ENCODE measurements at regions not wholly inside any gene's neighbourhood (a gene's known extent, or its start where the extent isn't known, plus 50 kb on each side); places are given as distances from the start of the nearest gene placed in this dataset.
A peak's percentile ranks its signal among the peaks of the same experiment; 100 is the strongest.
"Not testable (repeated sequence)": the region's sequence is repeated elsewhere in the genome, so short reads cannot be mapped to it uniquely, and the experiment has no call there.

DNA sequence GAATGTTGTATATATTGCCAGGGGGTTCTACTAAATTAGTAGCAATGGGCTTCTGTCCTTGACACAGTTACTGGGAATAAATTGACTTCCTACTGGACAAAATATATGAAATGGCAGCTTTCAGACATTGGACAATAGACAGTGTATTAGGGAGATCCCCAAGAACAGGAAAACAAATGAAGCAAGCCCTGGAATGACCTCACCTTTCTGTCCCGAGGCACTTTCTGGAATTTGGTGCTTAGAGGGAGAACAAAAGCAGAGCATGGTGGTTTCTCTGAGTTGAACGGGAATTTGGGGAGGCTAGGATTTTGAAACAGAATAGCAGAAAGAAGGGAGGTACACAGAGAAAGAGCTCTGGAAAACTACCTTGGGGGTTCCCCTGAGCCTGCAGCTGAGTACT lies 187.7 kb upstream of the MAGEB2 start:
- no peak overlapping the region for H3K4me2 ChIP-seq (ENCODE audit: extremely low read depth, insufficient read depth, low read length)
- TF ChIP-seq, protein P1, sequence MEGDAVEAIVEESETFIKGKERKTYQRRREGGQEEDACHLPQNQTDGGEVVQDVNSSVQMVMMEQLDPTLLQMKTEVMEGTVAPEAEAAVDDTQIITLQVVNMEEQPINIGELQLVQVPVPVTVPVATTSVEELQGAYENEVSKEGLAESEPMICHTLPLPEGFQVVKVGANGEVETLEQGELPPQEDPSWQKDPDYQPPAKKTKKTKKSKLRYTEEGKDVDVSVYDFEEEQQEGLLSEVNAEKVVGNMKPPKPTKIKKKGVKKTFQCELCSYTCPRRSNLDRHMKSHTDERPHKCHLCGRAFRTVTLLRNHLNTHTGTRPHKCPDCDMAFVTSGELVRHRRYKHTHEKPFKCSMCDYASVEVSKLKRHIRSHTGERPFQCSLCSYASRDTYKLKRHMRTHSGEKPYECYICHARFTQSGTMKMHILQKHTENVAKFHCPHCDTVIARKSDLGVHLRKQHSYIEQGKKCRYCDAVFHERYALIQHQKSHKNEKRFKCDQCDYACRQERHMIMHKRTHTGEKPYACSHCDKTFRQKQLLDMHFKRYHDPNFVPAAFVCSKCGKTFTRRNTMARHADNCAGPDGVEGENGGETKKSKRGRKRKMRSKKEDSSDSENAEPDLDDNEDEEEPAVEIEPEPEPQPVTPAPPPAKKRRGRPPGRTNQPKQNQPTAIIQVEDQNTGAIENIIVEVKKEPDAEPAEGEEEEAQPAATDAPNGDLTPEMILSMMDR (conservative IDR thresholded peaks at IDR 0.05 in 1 of 2, IDR thresholded peaks at IDR 0.05 in 1 of 2; ENCODE audit: low read depth in 1 of 2, low read length in 2 of 2), result no peak
- TF ChIP-seq EZH2 (IDR thresholded peaks at IDR 0.05; ENCODE audit: low read length, missing control alignments), result no peak
- H3K4me3 ChIP-seq (replicated peaks in 1 of 4; ENCODE audit: control extremely low read depth in 1 of 4, insufficient read depth in 1 of 4, low read depth in 3 of 4, low read length in 4 of 4), result no peak overlapping the region
- no peaks in the 10 kb centered on the region for H3K79me2 ChIP-seq (ENCODE audit: control insufficient read depth, insufficient read depth, low read length)
- H2AFZ ChIP-seq (ENCODE audit: low read length), result no peak overlapping the region
- H3K27ac ChIP-seq (ENCODE audit: insufficient read depth, low read length), result no peak overlapping the region
- H4K20me1 ChIP-seq (ENCODE audit: control insufficient read depth, extremely low read depth, insufficient read depth, low read length), result no peaks in the 10 kb centered on the region
- no peak for DNase-seq (ENCODE audit: low read depth in 2 of 2)
- H3K9me3 ChIP-seq (ENCODE audit: control insufficient read depth, insufficient read depth, low read depth, low read length), result no peaks in the 10 kb centered on the region
- no peaks in the 10 kb centered on the region for H3K27me3 ChIP-seq (ENCODE audit: control insufficient read depth, insufficient read depth, low read length)
- H3K36me3 ChIP-seq (ENCODE audit: control insufficient read depth, insufficient read depth, low read length), result no peaks in the 10 kb centered on the region
- no peaks in the 10 kb centered on the region for H3K4me1 ChIP-seq (ENCODE audit: control insufficient read depth, extremely low read depth, insufficient read depth, low read length)
- H3K9ac ChIP-seq (ENCODE audit: insufficient read depth, low read length), result no peak overlapping the region

- H2AFZ ChIP-seq (ENCODE audit: low read length); H3K36me3 ChIP-seq (ENCODE audit: control insufficient read depth, insufficient read depth, low read length); H3K9ac ChIP-seq (ENCODE audit: insufficient read depth, low read length); H3K27ac ChIP-seq (ENCODE audit: insufficient read depth, low read length); H3K9me3 ChIP-seq (ENCODE audit: control insufficient read depth, insufficient read depth, low read depth, low read length); H3K4me2 ChIP-seq (ENCODE audit: extremely low read depth, insufficient read depth, low read length); H3K79me2 ChIP-seq (ENCODE audit: control insufficient read depth, insufficient read depth, low read length); H3K4me3 ChIP-seq (replicated peaks in 1 of 4; ENCODE audit: control extremely low read depth in 1 of 4, insufficient read depth in 1 of 4, low read depth in 3 of 4, low read length in 4 of 4); H3K4me1 ChIP-seq (ENCODE audit: control insufficient read depth, extremely low read depth, insufficient read depth, low read length); H3K27me3 ChIP-seq (ENCODE audit: control insufficient read depth, insufficient read depth, low read length); DNase-seq (ENCODE audit: low read depth in 2 of 2); H4K20me1 ChIP-seq (ENCODE audit: control insufficient read depth, extremely low read depth, insufficient read depth, low read length): not testable (repeated sequence)
Measured at GRCh38 chrX:30036406-30036805, 179.0 kb upstream of the MAGEB2 start.

- no peaks in the 10 kb centered on the region for H3K9me3 ChIP-seq (ENCODE audit: control insufficient read depth, insufficient read depth, low read depth, low read length)
- no peaks in the 10 kb centered on the region for H3K27me3 ChIP-seq (ENCODE audit: control insufficient read depth, insufficient read depth, low read length)
- H3K36me3 ChIP-seq (ENCODE audit: control insufficient read depth, insufficient read depth, low read length), result no peaks in the 10 kb centered on the region
- no peak overlapping the region for H3K9ac ChIP-seq (ENCODE audit: insufficient read depth, low read length)
- no peak overlapping the region for H3K27ac ChIP-seq (ENCODE audit: insufficient read depth, low read length)
- no peaks in the 10 kb centered on the region for H4K20me1 ChIP-seq (ENCODE audit: control insufficient read depth, extremely low read depth, insufficient read depth, low read length)
- peak; percentile 12 to 59 for DNase-seq (ENCODE audit: low read depth in 2 of 2)
- H3K79me2 ChIP-seq (ENCODE audit: control insufficient read depth, insufficient read depth, low read length), result no peaks in the 10 kb centered on the region
- TF ChIP-seq, protein P1 (conservative IDR thresholded peaks at IDR 0.05 in 1 of 2, IDR thresholded peaks at IDR 0.05 in 1 of 2; ENCODE audit: low read depth in 1 of 2, low read length in 2 of 2), result no peak
- no peak for TF ChIP-seq EZH2 (IDR thresholded peaks at IDR 0.05; ENCODE audit: low read length, missing control alignments)
- H2AFZ ChIP-seq (ENCODE audit: low read length), result no peak overlapping the region
- H3K4me3 ChIP-seq (replicated peaks in 1 of 4; ENCODE audit: control extremely low read depth in 1 of 4, insufficient read depth in 1 of 4, low read depth in 3 of 4, low read length in 4 of 4), result no peak overlapping the region
- H3K4me2 ChIP-seq (ENCODE audit: extremely low read depth, insufficient read depth, low read length), result no peak overlapping the region
- no peaks in the 10 kb centered on the region for H3K4me1 ChIP-seq (ENCODE audit: control insufficient read depth, extremely low read depth, insufficient read depth, low read length)
Measured at GRCh38 chrX:30039768-30040167, 175.6 kb upstream of the MAGEB2 start.

Data from fibroblast of lung (primary cell).